ENCODE measurements at regions not wholly inside any gene's neighbourhood (a gene's known extent, or its start where the extent isn't known, plus 50 kb on each side); places are given as distances from the start of the nearest gene placed in this dataset.

DNA sequence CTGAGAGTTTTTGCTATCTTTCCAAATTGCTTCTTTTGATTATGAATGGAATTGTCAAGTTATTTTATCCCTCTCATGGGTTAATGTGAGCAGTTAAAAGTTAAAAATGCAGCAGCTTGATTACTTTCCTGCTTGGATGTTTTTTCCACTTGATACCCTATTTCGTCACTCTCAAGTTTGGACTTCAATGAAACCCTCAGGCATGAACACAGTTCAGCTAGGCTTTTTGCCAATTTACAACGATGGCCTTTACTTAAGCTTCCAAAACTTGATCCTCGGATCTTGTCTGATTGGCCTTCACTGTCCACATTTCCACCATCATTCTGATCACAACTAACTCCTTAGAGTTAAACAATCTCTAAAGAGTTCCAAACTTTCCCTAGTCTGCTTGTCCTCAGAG lies 752.4 kb upstream of the PRMT6 start:
- Histone ChIP-seq H3K4me3 (ENCODE audit: low read depth, low read length) (no peak overlapping the region), H3K36me3 (ENCODE audit: control insufficient read depth, insufficient read depth, low read length) (no peaks in the 10 kb centered on the region), H3K27me3 (ENCODE audit: control insufficient read depth, insufficient read depth, low read length) (no peaks in the 10 kb centered on the region)
- no peak for DNase-seq (ENCODE audit: low read depth)
- TF ChIP-seq, protein P1, sequence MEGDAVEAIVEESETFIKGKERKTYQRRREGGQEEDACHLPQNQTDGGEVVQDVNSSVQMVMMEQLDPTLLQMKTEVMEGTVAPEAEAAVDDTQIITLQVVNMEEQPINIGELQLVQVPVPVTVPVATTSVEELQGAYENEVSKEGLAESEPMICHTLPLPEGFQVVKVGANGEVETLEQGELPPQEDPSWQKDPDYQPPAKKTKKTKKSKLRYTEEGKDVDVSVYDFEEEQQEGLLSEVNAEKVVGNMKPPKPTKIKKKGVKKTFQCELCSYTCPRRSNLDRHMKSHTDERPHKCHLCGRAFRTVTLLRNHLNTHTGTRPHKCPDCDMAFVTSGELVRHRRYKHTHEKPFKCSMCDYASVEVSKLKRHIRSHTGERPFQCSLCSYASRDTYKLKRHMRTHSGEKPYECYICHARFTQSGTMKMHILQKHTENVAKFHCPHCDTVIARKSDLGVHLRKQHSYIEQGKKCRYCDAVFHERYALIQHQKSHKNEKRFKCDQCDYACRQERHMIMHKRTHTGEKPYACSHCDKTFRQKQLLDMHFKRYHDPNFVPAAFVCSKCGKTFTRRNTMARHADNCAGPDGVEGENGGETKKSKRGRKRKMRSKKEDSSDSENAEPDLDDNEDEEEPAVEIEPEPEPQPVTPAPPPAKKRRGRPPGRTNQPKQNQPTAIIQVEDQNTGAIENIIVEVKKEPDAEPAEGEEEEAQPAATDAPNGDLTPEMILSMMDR (IDR thresholded peaks at IDR 0.05; ENCODE audit: insufficient read depth, low read length, poor library complexity, severe bottlenecking): no peak

DNA sequence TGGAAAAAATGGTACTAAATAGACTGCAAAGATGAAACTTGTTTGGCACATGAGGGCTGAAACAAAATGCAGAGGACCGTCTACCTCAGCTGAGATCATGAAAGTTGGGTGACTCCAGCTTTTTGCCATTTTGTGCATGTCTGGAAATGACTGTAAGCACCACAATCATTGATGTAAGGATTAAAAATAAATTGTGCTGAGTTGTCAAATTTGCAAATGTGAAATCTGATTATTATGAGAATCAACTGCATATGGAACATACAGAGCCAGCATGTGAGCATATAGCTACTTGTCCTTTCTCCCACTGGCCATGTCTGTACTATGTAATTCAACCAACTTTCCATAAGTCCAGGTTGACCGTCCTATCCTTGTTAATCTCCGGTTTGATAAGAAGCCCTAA lies 736.9 kb upstream of the PRMT6 start:
- H3K4me3 ChIP-seq (ENCODE audit: low read depth, low read length): no peak overlapping the region
- TF ChIP-seq, protein P1 (IDR thresholded peaks at IDR 0.05; ENCODE audit: insufficient read depth, low read length, poor library complexity, severe bottlenecking): no peak
- no peak for DNase-seq (ENCODE audit: low read depth)
- no peaks in the 10 kb centered on the region for H3K27me3 ChIP-seq (ENCODE audit: control insufficient read depth, insufficient read depth, low read length)
- H3K36me3 ChIP-seq (ENCODE audit: control insufficient read depth, insufficient read depth, low read length): no peaks in the 10 kb centered on the region

DNA sequence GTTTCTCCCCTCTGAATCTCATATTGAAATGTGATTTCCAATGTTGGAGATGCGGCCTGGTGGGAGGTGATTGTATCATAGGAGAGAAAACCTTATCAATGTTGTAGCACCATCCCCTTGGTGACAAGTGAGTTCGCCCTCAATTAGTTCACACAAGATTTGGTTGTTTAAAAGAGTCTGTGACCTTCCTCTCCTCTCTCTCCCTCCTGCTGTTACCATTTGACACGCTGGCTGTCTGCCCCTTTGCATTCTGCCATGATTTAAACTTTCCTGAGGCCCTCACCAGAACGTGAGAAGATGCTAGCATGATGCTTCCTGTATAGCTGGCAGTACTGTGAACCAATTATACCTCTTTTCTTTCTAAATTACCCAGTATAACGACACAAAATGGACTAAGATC lies 730.9 kb upstream of the PRMT6 start:
- TF ChIP-seq, protein P1 (IDR thresholded peaks at IDR 0.05; ENCODE audit: insufficient read depth, low read length, poor library complexity, severe bottlenecking): no peak
- H3K4me3 ChIP-seq (ENCODE audit: low read depth, low read length): no peak overlapping the region

DNA sequence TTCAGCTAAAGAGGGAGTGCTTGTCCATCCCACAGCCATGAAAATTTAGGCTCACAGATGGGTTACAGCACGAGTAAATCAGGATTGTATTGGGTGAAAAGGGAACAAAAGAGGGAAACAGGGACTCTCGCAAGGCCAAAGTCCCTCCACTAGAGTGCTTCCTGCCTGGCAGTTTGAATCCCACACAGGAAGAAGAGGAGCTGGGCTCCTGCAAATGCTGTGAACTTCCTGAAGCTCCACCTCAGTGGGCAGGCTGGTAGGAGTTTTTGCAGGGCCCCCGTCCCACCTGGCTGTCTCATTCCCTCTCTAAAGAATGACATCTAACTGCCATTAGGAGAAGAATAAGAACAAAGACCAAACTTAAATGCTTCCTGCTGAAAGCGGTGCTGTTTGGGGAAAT lies 712.0 kb upstream of the PRMT6 start:
- Histone ChIP-seq H3K27me3 (ENCODE audit: control insufficient read depth, insufficient read depth, low read length) (no peaks in the 10 kb centered on the region), H3K4me3 (ENCODE audit: low read depth, low read length) (no peak overlapping the region), H3K36me3 (ENCODE audit: control insufficient read depth, insufficient read depth, low read length) (no peaks in the 10 kb centered on the region)
- no peak for DNase-seq (ENCODE audit: low read depth)
- TF ChIP-seq, protein P1 (IDR thresholded peaks at IDR 0.05; ENCODE audit: insufficient read depth, low read length, poor library complexity, severe bottlenecking): no peak

More for the DNA sequence above, 730.9 kb upstream of the PRMT6 start:
- DNase-seq (ENCODE audit: low read depth): no peak
- Histone ChIP-seq H3K27me3 (ENCODE audit: control insufficient read depth, insufficient read depth, low read length) (no peaks in the 10 kb centered on the region), H3K36me3 (ENCODE audit: control insufficient read depth, insufficient read depth, low read length) (no peaks in the 10 kb centered on the region)

DNA sequence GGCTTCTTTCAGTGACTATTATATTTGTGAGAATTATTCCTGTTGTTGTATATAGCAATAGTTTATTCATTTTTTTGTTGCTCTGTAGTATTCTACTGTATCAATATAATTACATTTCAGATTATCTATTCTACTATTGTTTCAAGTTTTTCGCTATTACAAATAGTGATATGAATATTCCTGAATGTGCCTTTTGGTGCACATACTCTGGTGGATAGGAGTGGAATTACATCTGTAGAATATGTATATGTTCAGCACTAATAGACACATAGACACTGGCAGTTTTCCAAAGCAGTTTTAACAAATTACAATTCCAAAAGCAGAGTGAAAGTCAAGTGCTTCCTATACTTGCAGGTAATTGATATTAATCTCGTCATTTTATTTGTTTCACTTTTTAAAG lies 696.2 kb upstream of the PRMT6 start:
- H3K27me3 ChIP-seq (ENCODE audit: control insufficient read depth, insufficient read depth, low read length): no peaks in the 10 kb centered on the region
- DNase-seq (ENCODE audit: low read depth): no peak
- H3K36me3 ChIP-seq (ENCODE audit: control insufficient read depth, insufficient read depth, low read length): no peaks in the 10 kb centered on the region
- TF ChIP-seq, protein P1 (IDR thresholded peaks at IDR 0.05; ENCODE audit: insufficient read depth, low read length, poor library complexity, severe bottlenecking): no peak
- no peak overlapping the region for H3K4me3 ChIP-seq (ENCODE audit: low read depth, low read length)

DNA sequence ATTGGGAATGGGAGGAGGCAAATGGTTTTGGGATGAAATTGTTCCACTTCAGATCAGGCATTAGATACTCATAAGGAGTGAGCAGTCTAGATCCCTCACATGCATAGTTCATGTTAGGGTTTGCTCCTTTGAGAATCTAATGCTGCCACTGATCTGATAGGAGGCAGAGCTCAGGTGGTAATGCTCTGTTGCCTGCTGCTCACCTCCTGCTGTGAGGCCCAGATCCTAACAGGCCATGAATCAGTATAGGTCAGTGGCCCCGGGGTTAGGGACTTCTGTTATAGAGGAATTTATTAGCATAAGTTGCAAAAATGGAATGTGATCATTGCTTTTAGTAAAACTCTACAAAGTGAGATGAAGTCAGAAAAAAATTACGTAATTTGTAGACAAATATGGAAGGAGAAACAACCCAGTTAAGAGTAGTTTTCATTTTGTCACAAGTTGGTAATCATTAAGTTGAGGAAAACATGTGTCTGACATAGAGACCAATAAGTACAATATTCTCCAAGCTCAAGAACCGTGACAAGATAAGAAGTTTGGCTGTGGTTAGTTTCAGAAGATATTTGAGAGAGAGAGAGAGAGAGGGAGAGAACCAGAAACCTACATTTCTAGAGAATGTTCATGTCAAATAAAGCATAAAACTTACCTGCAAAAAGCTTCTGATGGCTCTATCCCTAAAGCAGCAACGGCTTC lies 689.7 kb upstream of the PRMT6 start:
- TF ChIP-seq, protein P1 (IDR thresholded peaks at IDR 0.05; ENCODE audit: insufficient read depth, low read length, poor library complexity, severe bottlenecking): no peak
- Histone ChIP-seq H3K36me3 (ENCODE audit: control insufficient read depth, insufficient read depth, low read length) (no peaks in the 10 kb centered on the region), H3K27me3 (ENCODE audit: control insufficient read depth, insufficient read depth, low read length) (no peaks in the 10 kb centered on the region), H3K4me3 (ENCODE audit: low read depth, low read length) (no peak overlapping the region)
- DNase-seq (ENCODE audit: low read depth): no peak
